ENCODE measurements at regions not wholly inside any gene's neighbourhood (a gene's known extent, or its start where the extent isn't known, plus 50 kb on each side); places are given as distances from the start of the nearest gene placed in this dataset.
A peak's percentile ranks its signal among the peaks of the same experiment; 100 is the strongest.

DNA sequence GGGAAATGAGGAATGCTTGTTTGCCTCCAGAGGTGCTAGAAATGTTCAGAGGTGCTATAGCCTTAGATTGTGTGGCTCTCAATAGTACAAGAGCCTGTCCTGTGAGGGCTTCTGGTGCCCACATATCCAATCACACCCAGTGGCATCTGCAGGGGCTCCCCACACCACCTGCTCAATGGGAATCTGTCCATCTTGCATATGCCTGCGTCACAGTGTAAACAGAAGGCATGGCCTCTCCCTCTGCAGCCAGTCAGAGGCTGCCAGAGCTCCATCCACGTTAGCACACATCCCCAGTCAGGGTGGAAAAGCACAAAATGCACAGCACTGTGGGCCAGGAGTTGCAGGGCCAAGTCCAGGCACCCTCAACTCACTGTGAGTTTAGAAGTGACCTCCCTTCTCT is 113.6 kb upstream of the GRIK3 start:
- no peaks in the 10 kb centered on the region for H3K27me3 ChIP-seq (ENCODE audit: control insufficient read depth, insufficient read depth)
- DNase-seq, result no peak
- 54% methylated on average over 2 of the region's 2 CpGs for WGBS
- intact Hi-C loops (cut with DNase I), result no loop called here
- H3K9me3 ChIP-seq (ENCODE audit: control insufficient read depth, low read length), result no peaks in the 10 kb centered on the region
- H3K4me3 ChIP-seq (ENCODE audit: low read length), result no peak overlapping the region
- peaks cover 3% of the 10 kb centered on the region for H3K4me1 ChIP-seq (ENCODE audit: control insufficient read depth, insufficient read depth, low read length)
- no peak overlapping the region for H3K27ac ChIP-seq (ENCODE audit: low read length)
- ATAC-seq, result no peak

DNA sequence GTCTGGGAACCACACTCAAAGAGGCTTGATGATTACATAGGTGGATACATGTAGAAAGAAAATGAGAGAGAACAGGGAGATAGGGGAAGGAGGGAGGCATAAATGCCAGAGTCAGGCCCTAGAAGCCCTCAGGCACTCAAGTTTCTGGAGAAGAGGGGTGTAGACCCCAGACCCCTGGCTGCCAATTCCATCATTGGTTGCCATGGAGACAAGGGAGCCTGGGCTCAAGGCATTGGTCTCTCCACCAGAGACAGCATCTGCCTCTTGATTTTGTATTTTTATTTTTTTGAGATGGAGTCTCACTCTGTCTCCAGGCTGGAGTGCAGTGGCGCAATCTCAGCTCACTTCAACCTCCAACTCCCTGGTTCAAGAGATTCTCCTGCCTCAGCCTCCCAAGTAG is 114.3 kb upstream of the GRIK3 start:
- no peak for DNase-seq
- H3K27me3 ChIP-seq (ENCODE audit: control insufficient read depth, insufficient read depth), result no peaks in the 10 kb centered on the region
- intact Hi-C loops (cut with DNase I), result no loop called here

DNA sequence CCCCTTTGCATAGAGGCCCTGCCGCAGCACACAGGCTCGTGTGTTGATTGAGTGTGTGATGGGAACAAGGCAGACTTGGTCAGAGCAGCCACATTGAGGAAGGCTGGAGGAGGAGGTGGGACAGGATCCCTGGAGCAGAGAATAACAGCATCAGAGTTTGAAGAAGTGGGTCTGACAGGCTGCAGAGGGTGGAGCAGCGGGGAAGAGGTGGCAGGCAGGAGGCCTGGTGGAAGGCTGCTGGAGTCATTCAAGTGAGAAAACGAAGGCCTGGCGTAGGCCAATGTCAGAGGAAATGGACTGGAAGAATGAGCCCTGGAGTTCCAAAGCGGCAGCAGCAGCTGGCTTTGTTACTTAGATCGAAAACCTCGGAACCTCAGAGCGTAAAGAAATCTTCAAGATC is 115.0 kb upstream of the GRIK3 start:
- Histone ChIP-seq H3K27ac (ENCODE audit: low read length) (no peak overlapping the region), H3K4me3 (ENCODE audit: low read length) (no peak overlapping the region), H3K27me3 (ENCODE audit: control insufficient read depth, insufficient read depth) (no peaks in the 10 kb centered on the region), H3K9me3 (ENCODE audit: control insufficient read depth, low read length) (no peaks in the 10 kb centered on the region), H3K4me1 (ENCODE audit: control insufficient read depth, insufficient read depth, low read length) (peaks cover 3% of the 10 kb centered on the region)
- intact Hi-C loops (cut with DNase I), result no loop called here
- no peak for ATAC-seq
- DNase-seq, result no peak
- 76% methylated on average over 9 of the region's 9 CpGs for WGBS

More for the DNA sequence above, 114.3 kb upstream of the GRIK3 start:
- Histone ChIP-seq H3K4me1 (ENCODE audit: control insufficient read depth, insufficient read depth, low read length) (peaks cover 3% of the 10 kb centered on the region), H3K9me3 (ENCODE audit: control insufficient read depth, low read length) (no peaks in the 10 kb centered on the region), H3K4me3 (ENCODE audit: low read length) (no peak overlapping the region), H3K27ac (ENCODE audit: low read length) (no peak overlapping the region)
- WGBS, result 95% methylated on average over 1 of the region's 1 CpG
- no peak for ATAC-seq

DNA sequence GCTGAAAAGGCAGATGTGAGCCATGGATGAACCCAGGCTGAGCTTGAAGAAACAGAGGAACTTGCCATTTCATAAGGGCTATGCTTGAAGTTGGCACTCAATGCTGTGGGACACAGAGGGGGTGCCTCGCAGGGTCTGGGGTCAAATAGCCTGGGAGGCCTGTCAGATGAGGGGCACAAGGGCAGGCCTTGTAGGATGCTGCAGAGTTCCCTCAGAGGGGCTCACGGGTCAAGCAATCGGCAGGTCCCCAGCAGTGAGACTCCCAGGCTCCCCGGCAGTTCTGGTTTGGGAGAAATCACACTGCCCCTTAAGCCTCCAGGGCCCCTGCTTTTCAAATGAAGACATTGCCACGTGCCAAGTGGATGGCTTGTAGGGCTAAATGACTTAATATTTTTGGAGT is 116.7 kb upstream of the GRIK3 start:
- intact Hi-C loops (cut with DNase I), result no loop called here
- WGBS, result 70% methylated on average over 5 of the region's 5 CpGs
- Histone ChIP-seq H3K4me3 (ENCODE audit: low read length) (no peak overlapping the region), H3K9me3 (ENCODE audit: control insufficient read depth, low read length) (no peaks in the 10 kb centered on the region), H3K4me1 (ENCODE audit: control insufficient read depth, insufficient read depth, low read length) (peaks cover 3% of the 10 kb centered on the region), H3K27ac (ENCODE audit: low read length) (no peak overlapping the region), H3K27me3 (ENCODE audit: control insufficient read depth, insufficient read depth) (no peaks in the 10 kb centered on the region)
- no peak for ATAC-seq
- no peak for DNase-seq

DNA sequence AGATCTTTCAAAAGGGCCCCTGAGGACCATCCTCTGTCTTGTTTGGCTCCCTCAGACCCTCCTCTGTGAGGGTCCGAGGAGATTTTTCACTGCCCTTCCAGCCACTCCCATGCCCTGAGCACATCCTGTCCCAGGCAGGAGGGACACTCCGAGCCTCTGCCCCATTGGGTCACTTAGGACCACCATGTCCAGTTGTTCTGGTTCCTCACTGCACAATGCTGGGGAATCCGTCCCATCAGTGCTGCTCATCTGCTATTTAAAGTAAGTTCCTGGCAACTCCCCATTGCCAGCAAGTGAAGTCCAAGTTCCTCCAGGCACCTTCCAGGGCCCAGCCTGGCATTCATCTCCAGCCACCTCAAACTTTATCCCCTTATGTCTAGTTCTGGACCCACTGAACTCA is 117.5 kb upstream of the GRIK3 start:
- H3K27me3 ChIP-seq (ENCODE audit: control insufficient read depth, insufficient read depth), result no peaks in the 10 kb centered on the region
- H3K9me3 ChIP-seq (ENCODE audit: control insufficient read depth, low read length), result no peaks in the 10 kb centered on the region
- DNase-seq (no peak), ATAC-seq (peak in 1 of 2 donors; percentile 39)
- no peak overlapping the region for H3K27ac ChIP-seq (ENCODE audit: low read length)
- intact Hi-C loops (cut with DNase I), result no loop called here
- peaks cover 3% of the 10 kb centered on the region for H3K4me1 ChIP-seq (ENCODE audit: control insufficient read depth, insufficient read depth, low read length)
- no peak overlapping the region for H3K4me3 ChIP-seq (ENCODE audit: low read length)
- WGBS, result 54% methylated on average over 3 of the region's 3 CpGs

DNA sequence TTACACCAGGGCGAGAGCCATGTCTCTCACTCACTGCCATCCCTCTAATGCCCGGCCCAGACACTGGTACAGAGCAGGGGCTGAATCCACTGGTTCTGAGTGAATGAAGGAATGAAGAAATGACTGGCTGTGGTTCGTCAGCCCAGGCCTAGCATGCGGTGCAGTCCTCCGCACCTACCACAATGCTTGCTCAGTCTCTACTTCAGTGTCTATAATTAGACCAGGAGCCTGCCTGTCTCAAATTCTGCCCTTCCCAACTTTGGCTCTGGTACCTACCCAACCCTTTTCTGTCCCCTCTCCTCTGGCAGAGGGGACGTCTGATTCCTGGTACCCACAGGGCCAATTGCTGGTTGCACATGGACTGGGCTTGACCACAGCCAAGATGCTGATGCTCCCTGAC is 118.2 kb upstream of the GRIK3 start:
- Histone ChIP-seq H3K4me3 (ENCODE audit: low read length) (no peak overlapping the region), H3K27me3 (ENCODE audit: control insufficient read depth, insufficient read depth) (no peaks in the 10 kb centered on the region)
- no peak for ATAC-seq

DNA sequence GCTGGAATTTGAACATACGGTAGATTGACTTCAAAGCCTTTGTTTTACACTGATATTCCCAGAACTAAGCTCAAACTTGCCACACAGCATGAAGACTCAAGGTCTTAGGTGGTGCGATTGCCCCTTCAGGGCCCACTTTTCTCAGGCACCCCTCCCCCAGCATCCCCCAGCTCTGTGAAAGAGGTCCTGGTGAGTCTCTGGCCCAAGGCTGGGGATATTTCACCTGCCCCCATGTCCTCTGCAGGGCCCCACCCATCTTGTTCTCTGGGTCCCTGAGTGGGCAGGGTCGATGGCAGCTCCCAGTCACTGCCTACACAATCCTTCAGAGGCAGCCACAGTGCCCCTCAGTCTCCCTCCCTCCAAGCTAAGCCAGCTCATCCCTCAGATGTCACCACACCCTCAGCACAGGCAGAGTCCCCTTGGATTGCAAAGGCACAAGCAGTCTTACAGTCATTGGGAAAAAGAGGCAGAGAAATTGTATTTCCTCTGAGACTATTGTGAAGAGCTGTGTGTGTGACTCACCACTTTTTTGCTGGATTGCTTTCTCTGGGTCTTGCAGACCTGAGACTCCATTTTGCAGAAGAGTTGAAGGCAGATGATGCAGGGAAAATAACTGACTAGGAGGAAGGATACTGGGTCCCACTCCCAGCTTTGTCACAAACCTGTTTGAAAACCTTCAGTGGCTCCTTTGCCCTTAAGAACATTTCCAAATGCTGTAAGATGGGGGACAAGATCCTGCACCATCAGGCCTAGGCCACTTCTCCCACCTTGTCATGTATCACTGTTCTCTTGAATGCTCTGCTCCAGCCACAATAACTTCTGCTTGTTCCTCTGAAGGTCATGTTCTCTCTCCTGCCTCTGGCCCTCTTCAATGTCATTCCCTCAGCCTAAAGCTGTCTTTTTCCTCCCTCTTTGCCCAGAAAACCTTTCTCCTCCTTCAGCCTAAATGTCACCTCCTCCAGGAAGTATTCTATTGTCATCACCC is 119.1 kb upstream of the GRIK3 start:
- ATAC-seq, result no peak
- H3K4me3 ChIP-seq (ENCODE audit: low read length), result no peak overlapping the region
- 78% methylated on average over 3 of the region's 3 CpGs for WGBS
- DNase-seq, result no peak
- peaks cover 3% of the 10 kb centered on the region for H3K4me1 ChIP-seq (ENCODE audit: control insufficient read depth, insufficient read depth, low read length)
- no peaks in the 10 kb centered on the region for H3K9me3 ChIP-seq (ENCODE audit: control insufficient read depth, low read length)
- no peak overlapping the region for H3K27ac ChIP-seq (ENCODE audit: low read length)
- intact Hi-C loops (cut with DNase I), result no loop called here
- no peaks in the 10 kb centered on the region for H3K27me3 ChIP-seq (ENCODE audit: control insufficient read depth, insufficient read depth)

More for the DNA sequence above, 118.2 kb upstream of the GRIK3 start:
- Histone ChIP-seq H3K4me1 (ENCODE audit: control insufficient read depth, insufficient read depth, low read length) (peaks cover 3% of the 10 kb centered on the region), H3K9me3 (ENCODE audit: control insufficient read depth, low read length) (no peaks in the 10 kb centered on the region), H3K27ac (ENCODE audit: low read length) (no peak overlapping the region)
- DNase-seq, result no peak
- WGBS, result 73% methylated on average over 6 of the region's 6 CpGs
- intact Hi-C loops (cut with DNase I), result no loop called here

DNA sequence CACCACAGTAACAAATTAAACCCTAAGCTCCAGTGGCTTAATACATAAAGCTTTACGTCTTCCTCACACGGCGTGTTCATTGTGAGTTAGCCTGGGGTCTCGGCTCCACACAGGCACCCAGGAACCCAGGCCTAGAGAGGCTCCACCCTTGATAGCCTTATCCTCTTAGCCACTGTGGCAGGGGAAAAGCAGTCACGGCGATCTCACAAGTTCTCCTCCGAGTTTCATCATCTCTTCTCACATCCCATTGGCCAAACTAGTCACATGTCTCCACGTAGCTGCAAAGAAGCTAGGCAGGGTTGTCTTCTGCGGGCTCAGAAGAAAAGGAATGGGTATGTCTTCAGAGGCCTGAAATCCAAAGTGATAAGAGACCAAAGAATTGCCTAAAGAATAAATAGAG is 122.3 kb upstream of the GRIK3 start:
- WGBS, result 72% methylated on average over 9 of the region's 9 CpGs
- Histone ChIP-seq H3K9me3 (ENCODE audit: control insufficient read depth, low read length) (peaks cover 3% of the 10 kb centered on the region), H3K4me1 (ENCODE audit: control insufficient read depth, insufficient read depth, low read length) (peaks cover 3% of the 10 kb centered on the region), H3K4me3 (ENCODE audit: low read length) (no peak overlapping the region), H3K27me3 (ENCODE audit: control insufficient read depth, insufficient read depth) (no peaks in the 10 kb centered on the region), H3K27ac (ENCODE audit: low read length) (no peak overlapping the region)
- ATAC-seq (no peak), DNase-seq (no peak)
- intact Hi-C loops (cut with DNase I), result no loop called here

DNA sequence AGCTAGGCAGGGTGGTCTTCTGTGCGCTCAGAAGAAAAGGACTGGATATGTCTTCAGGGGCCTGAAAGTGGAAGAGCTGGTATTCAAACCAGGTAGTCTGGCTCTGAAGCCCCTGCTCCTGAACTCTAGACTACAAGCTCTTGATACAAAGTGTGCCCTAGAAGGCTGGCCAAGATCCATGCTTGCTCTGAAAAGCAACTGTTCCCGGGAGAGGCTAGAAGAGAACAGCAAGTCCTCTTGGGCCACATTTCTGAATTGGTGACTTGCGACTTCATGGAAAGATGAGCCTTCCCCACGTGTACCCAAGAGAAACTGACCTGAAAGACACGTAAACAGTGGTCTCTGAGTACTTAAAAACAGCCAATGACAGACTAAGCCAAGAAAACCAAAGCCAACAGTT is 123.3 kb upstream of the GRIK3 start:
- DNase-seq (no peak), ATAC-seq (no peak)
- no peaks in the 10 kb centered on the region for H3K4me1 ChIP-seq (ENCODE audit: control insufficient read depth, insufficient read depth, low read length)
- no peak overlapping the region for H3K4me3 ChIP-seq (ENCODE audit: low read length)
- H3K27me3 ChIP-seq (ENCODE audit: control insufficient read depth, insufficient read depth), result no peaks in the 10 kb centered on the region
- WGBS, result 62% methylated on average over 5 of the region's 5 CpGs
- no peak overlapping the region for H3K27ac ChIP-seq (ENCODE audit: low read length)
- peaks cover 3% of the 10 kb centered on the region for H3K9me3 ChIP-seq (ENCODE audit: control insufficient read depth, low read length)
- intact Hi-C loops (cut with DNase I), result no loop called here

DNA sequence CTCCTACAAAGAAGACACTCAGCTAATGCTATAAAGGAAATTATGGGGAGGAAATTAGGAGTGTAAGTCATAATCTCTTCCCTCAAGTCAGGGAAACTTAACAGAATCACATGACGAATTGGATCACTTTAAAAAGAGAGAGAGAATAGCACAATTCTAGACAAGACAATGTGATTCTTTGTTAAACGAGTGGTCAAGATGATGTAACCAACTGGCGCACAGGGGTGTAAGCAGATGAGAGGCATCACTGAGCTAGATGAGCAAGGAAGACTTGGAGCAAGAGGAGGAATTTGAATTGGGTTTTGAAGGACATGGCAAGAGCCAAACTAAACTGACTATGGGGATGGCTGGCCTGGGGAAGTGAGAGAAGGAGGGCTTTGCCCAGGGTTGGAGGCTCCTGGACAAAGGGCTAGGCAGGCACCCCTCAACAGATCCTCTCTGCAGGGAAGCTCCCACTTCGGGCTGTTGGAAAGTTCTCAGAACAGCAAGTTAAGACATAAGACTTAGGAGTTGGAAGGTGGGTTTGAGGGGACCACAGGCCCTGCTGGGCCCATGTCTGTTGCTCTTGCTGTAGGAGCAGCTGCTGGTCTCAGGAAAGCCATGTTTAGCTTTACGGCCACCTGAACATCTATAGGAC is 123.9 kb upstream of the GRIK3 start:
- Histone ChIP-seq H3K4me3 (ENCODE audit: low read length) (no peak overlapping the region), H3K4me1 (ENCODE audit: control insufficient read depth, insufficient read depth, low read length) (no peaks in the 10 kb centered on the region), H3K27ac (ENCODE audit: low read length) (no peak overlapping the region), H3K9me3 (ENCODE audit: control insufficient read depth, low read length) (peaks cover 3% of the 10 kb centered on the region), H3K27me3 (ENCODE audit: control insufficient read depth, insufficient read depth) (no peaks in the 10 kb centered on the region)
- no peak for ATAC-seq
- no peak for DNase-seq
- 63% methylated on average over 5 of the region's 5 CpGs for WGBS
- intact Hi-C loops (cut with DNase I), result no loop called here

DNA sequence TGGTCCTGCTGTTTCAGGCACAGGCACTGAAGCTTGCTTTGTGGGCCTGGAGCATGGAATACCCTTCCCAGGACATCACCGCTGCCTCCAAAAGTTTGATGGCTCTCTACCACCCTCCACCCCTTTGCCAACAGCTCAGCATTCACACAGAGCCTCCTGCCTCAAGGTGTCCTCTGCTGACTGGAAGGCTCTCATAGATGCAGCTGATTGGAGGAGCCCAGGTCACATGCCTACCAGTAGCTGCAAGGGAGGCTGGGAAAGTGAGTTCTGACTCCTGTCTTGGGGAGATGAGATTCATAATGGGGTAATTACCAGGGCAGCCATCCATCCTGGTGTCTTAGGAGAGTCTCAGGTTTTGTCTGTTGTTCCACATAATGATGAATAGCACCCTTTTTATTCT is 124.8 kb upstream of the GRIK3 start:
- Histone ChIP-seq H3K27ac (ENCODE audit: low read length) (no peak overlapping the region), H3K9me3 (ENCODE audit: control insufficient read depth, low read length) (peaks cover 3% of the 10 kb centered on the region), H3K4me3 (ENCODE audit: low read length) (no peak overlapping the region), H3K27me3 (ENCODE audit: control insufficient read depth, insufficient read depth) (no peaks in the 10 kb centered on the region), H3K4me1 (ENCODE audit: control insufficient read depth, insufficient read depth, low read length) (no peaks in the 10 kb centered on the region)
- 95% methylated on average over 1 of the region's 1 CpG for WGBS
- ATAC-seq, result no peak
- intact Hi-C loops (cut with DNase I), result no loop called here
- no peak for DNase-seq

All from right cardiac atrium (tissue), 5 donors.